Middle frontal gyrus (tissue), 1 donor: ENCODE measurements at regions not wholly inside any gene's neighbourhood (a gene's known extent, or its start where the extent isn't known, plus 50 kb on each side); places are given as distances from the start of the nearest gene placed in this dataset.

ENCODE experiments used
- DNase-seq: peaks from one replicate; pipeline ENCODE4 v3.0.0-alpha.2; 2015; ENCODE audit warnings: low spot score; ENCODE audit errors: extremely low spot score

- DNase-seq, result no peak
Observed at GRCh38 chr15:35724626-35725025, 178.7 kb upstream of the DPH6 start.

GRCh38 chr15:35725353-35725752, 179.4 kb upstream of the DPH6 start:
- DNase-seq, result no peak

- DNase-seq, result no peak
Observed at GRCh38 chr15:35727627-35728026, 181.7 kb upstream of the DPH6 start.

- no peak for DNase-seq
Observed at GRCh38 chr15:35728219-35728940, 182.4 kb upstream of the DPH6 start.

GRCh38 chr15:35736150-35736549, 190.2 kb upstream of the DPH6 start:
- DNase-seq, result no peak

- DNase-seq, result no peak
Observed at GRCh38 chr15:35737441-35737840, 191.5 kb upstream of the DPH6 start.

- no peak for DNase-seq
Observed at GRCh38 chr15:35738370-35738769, 192.4 kb upstream of the DPH6 start.

GRCh38 chr15:35740761-35741160, 194.8 kb upstream of the DPH6 start:
- no peak for DNase-seq

- no peak for DNase-seq
Observed at GRCh38 chr15:35741395-35741794, 195.4 kb upstream of the DPH6 start.

- no peak for DNase-seq
Observed at GRCh38 chr15:35741881-35742280, 195.9 kb upstream of the DPH6 start.

GRCh38 chr15:35743321-35743720, 197.4 kb upstream of the DPH6 start:
- no peak for DNase-seq

GRCh38 chr15:35746121-35746520, 200.2 kb upstream of the DPH6 start:
- DNase-seq, result no peak

GRCh38 chr15:35748105-35748504, 202.1 kb upstream of the DPH6 start:
- DNase-seq, result no peak

GRCh38 chr15:35750051-35750450, 204.1 kb upstream of the DPH6 start:
- DNase-seq, result no peak

- peak; percentile 79 for DNase-seq
Observed at GRCh38 chr15:35751413-35752133, 205.6 kb upstream of the DPH6 start.

GRCh38 chr15:35752134-35752466, 206.1 kb upstream of the DPH6 start:
- DNase-seq, result no peak

GRCh38 chr15:35753486-35753885, 207.5 kb upstream of the DPH6 start:
- DNase-seq, result no peak

GRCh38 chr15:35755237-35755802, 209.4 kb upstream of the DPH6 start:
- no peak for DNase-seq

- no peak for DNase-seq
Observed at GRCh38 chr15:35756623-35757022, 210.7 kb upstream of the DPH6 start.

GRCh38 chr15:35757361-35757760, 211.4 kb upstream of the DPH6 start:
- DNase-seq, result no peak

GRCh38 chr15:35757765-35758164, 211.8 kb upstream of the DPH6 start:
- no peak for DNase-seq

- no peak for DNase-seq
Observed at GRCh38 chr15:35764661-35765519, 218.9 kb upstream of the DPH6 start.
